ENCODE measurements at regions not wholly inside any gene's neighbourhood (a gene's known extent, or its start where the extent isn't known, plus 50 kb on each side); places are given as distances from the start of the nearest gene placed in this dataset.
A peak's percentile ranks its signal among the peaks of the same experiment; 100 is the strongest.

GRCh38 chr13:74794582-74794981, 660.4 kb upstream of the KLF12 start:
- no peak for DNase-seq (ENCODE audit: low spot score)

- no peak for DNase-seq (ENCODE audit: low spot score)
Measured at GRCh38 chr13:74794147-74794546, 659.9 kb upstream of the KLF12 start.

- DNase-seq (ENCODE audit: low spot score), result no peak
Measured at GRCh38 chr13:74784959-74785358, 650.8 kb upstream of the KLF12 start.

- no peak for DNase-seq (ENCODE audit: low spot score)
Measured at GRCh38 chr13:74778946-74779345, 644.7 kb upstream of the KLF12 start.

- DNase-seq (ENCODE audit: low spot score), result no peak
Measured at GRCh38 chr13:74778087-74778486, 643.9 kb upstream of the KLF12 start.

- DNase-seq (ENCODE audit: low spot score), result no peak
Measured at GRCh38 chr13:74774264-74774663, 640.1 kb upstream of the KLF12 start.

GRCh38 chr13:74773248-74773647, 639.0 kb upstream of the KLF12 start:
- no peak for DNase-seq (ENCODE audit: low spot score)

- peak; percentile 73 for DNase-seq (ENCODE audit: low spot score)
Measured at GRCh38 chr13:74771964-74772363, 637.8 kb upstream of the KLF12 start.

- peak; percentile 72 for DNase-seq (ENCODE audit: low spot score)
Measured at GRCh38 chr13:74770361-74770760, 636.2 kb upstream of the KLF12 start.

GRCh38 chr13:74769333-74769732, 635.1 kb upstream of the KLF12 start:
- DNase-seq (ENCODE audit: low spot score), result no peak

GRCh38 chr13:74768521-74769085, 634.4 kb upstream of the KLF12 start:
- DNase-seq (ENCODE audit: low spot score), result no peak

- DNase-seq (ENCODE audit: low spot score), result no peak
Measured at GRCh38 chr13:74767050-74767449, 632.8 kb upstream of the KLF12 start.

- DNase-seq (ENCODE audit: low spot score), result no peak
Measured at GRCh38 chr13:74765955-74766354, 631.8 kb upstream of the KLF12 start.

- DNase-seq (ENCODE audit: low spot score), result peak; percentile 53
Measured at GRCh38 chr13:74761801-74762757, 627.9 kb upstream of the KLF12 start.

- DNase-seq (ENCODE audit: low spot score), result no peak
Measured at GRCh38 chr13:74758188-74758587, 624.0 kb upstream of the KLF12 start.

GRCh38 chr13:74755065-74755464, 620.9 kb upstream of the KLF12 start:
- no peak for DNase-seq (ENCODE audit: low spot score)

- no peak for DNase-seq (ENCODE audit: low spot score)
Measured at GRCh38 chr13:74751739-74752138, 617.5 kb upstream of the KLF12 start.

- DNase-seq (ENCODE audit: low spot score), result no peak
Measured at GRCh38 chr13:74747186-74747955, 613.2 kb upstream of the KLF12 start.

- no peak for DNase-seq (ENCODE audit: low spot score)
Measured at GRCh38 chr13:74743992-74744391, 609.8 kb upstream of the KLF12 start.

GRCh38 chr13:74741732-74742131, 607.5 kb upstream of the KLF12 start:
- DNase-seq (ENCODE audit: low spot score), result no peak

- DNase-seq (ENCODE audit: low spot score), result no peak
Measured at GRCh38 chr13:74732736-74733385, 598.7 kb upstream of the KLF12 start.

GRCh38 chr13:74731731-74732130, 597.5 kb upstream of the KLF12 start:
- no peak for DNase-seq (ENCODE audit: low spot score)
